GM18870 (cell line): ENCODE measurements at regions not wholly inside any gene's neighbourhood (a gene's known extent, or its start where the extent isn't known, plus 50 kb on each side); places are given as distances from the start of the nearest gene placed in this dataset.
A peak's percentile ranks its signal among the peaks of the same experiment; 100 is the strongest.
"Not testable (repeated sequence)": the region's sequence is repeated elsewhere in the genome, so short reads cannot be mapped to it uniquely, and the experiment has no call there.

Experiments
- ATAC-seq: cut with Tn5 transposase; IDR thresholded peaks from one replicate; pipeline ENCODE4 v1.9.1; 2021; ENCODE audit warnings: moderate library complexity; ENCODE audit not compliant: unreplicated experiment

- no peak for ATAC-seq
These were observed 125.6 kb downstream of the SOCS6 start for GRCh38 chr18:70414315-70414900.

- ATAC-seq = no peak
These were observed 124.6 kb downstream of the SOCS6 start for GRCh38 chr18:70413455-70413854.

GRCh38 chr18:70411876-70412435 is 123.1 kb downstream of the SOCS6 start:
- no peak for ATAC-seq

- ATAC-seq = no peak
These were observed 122.5 kb downstream of the SOCS6 start for GRCh38 chr18:70411307-70411706.

- no peak for ATAC-seq
These were observed 116.2 kb downstream of the SOCS6 start for GRCh38 chr18:70405052-70405451.

GRCh38 chr18:70400476-70400875 is 111.6 kb downstream of the SOCS6 start:
- no peak for ATAC-seq

- no peak for ATAC-seq
These were observed 109.2 kb downstream of the SOCS6 start for GRCh38 chr18:70398076-70398475.

GRCh38 chr18:70397259-70397925 is 108.5 kb downstream of the SOCS6 start:
- ATAC-seq = no peak

- ATAC-seq = not testable (repeated sequence)
These were observed 106.9 kb downstream of the SOCS6 start for GRCh38 chr18:70395771-70396170.

GRCh38 chr18:70394672-70395071 is 105.8 kb downstream of the SOCS6 start:
- no peak for ATAC-seq

GRCh38 chr18:70390371-70391090 is 101.7 kb downstream of the SOCS6 start:
- ATAC-seq = no peak

GRCh38 chr18:70389036-70389435 is 100.2 kb downstream of the SOCS6 start:
- ATAC-seq = not testable (repeated sequence)

GRCh38 chr18:70387027-70387426 is 98.2 kb downstream of the SOCS6 start:
- ATAC-seq = no peak

- no peak for ATAC-seq
These were observed 97.7 kb downstream of the SOCS6 start for GRCh38 chr18:70386582-70386981.

- no peak for ATAC-seq
These were observed 96.6 kb downstream of the SOCS6 start for GRCh38 chr18:70385474-70385873.

GRCh38 chr18:70384181-70384790 is 95.4 kb downstream of the SOCS6 start:
- ATAC-seq = no peak

- ATAC-seq = no peak
These were observed 94.3 kb downstream of the SOCS6 start for GRCh38 chr18:70382992-70383717.

GRCh38 chr18:70382017-70382416 is 93.2 kb downstream of the SOCS6 start:
- peak; percentile 2 for ATAC-seq

GRCh38 chr18:70380915-70381896 is 92.4 kb downstream of the SOCS6 start:
- peak; percentile 49 for ATAC-seq
